HG03469 (cell line): ENCODE measurements at regions not wholly inside any gene's neighbourhood (a gene's known extent, or its start where the extent isn't known, plus 50 kb on each side); places are given as distances from the start of the nearest gene placed in this dataset.

Experiments used
- ATAC-seq: cut with Tn5 transposase; IDR thresholded peaks from one replicate; pipeline ENCODE4 v1.9.1; 2021; ENCODE audit warnings: mild to moderate bottlenecking, moderate library complexity, moderate number of reproducible peaks; ENCODE audit not compliant: unreplicated experiment

DNA sequence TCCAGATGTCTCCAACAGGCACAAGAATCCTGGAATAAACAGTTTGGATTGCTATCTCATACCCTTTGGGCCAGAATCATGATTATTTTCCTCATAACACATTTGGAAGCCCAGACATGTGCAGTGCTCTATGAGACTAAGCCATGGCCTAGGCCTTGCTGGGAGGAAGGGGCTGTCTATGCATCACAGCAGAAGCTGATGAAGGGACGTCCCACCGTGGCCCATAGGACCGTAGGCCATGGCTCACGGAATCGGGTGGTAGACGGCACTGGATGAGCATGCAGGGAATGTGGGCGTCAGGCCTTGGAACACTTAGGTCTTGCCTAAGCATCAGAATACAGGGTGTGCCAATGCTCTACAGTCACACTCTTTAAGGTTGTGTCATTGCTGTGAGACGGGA is 283.8 kb upstream of the TSHZ3 start:
- no peak for ATAC-seq

DNA sequence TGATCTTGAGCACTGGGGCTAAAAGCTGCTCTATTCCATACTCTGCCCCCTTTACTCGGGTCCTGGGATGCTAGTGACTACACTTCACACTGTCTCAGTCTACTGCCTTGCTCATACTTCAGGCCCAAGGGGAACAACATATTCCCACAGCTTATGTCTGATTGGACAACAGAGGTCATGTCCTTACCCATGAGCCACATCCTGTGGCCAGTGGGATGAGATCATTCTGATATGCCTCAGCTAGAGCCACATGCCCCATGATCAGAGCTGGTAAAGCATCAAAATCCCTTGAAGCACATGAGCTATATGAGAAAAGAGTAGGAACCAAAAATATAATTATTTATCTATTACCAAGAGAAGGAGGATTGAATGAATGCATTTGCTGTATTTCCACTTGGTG is 290.1 kb upstream of the TSHZ3 start:
- ATAC-seq = no peak

DNA sequence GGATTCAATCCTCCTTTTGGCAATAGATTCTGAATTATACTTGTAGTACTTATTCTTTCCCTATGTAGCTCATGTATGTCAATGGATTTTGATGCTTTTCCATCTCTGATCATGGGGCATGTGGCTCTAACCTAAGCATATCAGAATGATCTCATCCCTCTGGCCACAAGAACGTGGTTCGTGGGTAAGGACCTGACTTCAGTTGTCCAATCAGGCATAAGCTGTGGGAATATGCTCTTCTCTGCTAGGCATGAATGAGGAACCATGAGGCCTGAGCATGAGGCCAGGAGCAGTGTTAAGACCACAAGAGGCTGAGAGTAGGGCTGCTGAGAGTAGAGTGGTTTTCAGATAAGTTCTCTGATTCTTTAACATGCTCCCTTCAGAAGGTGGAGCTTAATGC is 292.4 kb upstream of the TSHZ3 start:
- ATAC-seq = no peak

- ATAC-seq = no peak
Measured at GRCh38 chr19:31648347-31648746, 299.1 kb upstream of the TSHZ3 start.

- ATAC-seq = no peak
Measured at GRCh38 chr19:31656507-31656906, 307.3 kb upstream of the TSHZ3 start.

DNA sequence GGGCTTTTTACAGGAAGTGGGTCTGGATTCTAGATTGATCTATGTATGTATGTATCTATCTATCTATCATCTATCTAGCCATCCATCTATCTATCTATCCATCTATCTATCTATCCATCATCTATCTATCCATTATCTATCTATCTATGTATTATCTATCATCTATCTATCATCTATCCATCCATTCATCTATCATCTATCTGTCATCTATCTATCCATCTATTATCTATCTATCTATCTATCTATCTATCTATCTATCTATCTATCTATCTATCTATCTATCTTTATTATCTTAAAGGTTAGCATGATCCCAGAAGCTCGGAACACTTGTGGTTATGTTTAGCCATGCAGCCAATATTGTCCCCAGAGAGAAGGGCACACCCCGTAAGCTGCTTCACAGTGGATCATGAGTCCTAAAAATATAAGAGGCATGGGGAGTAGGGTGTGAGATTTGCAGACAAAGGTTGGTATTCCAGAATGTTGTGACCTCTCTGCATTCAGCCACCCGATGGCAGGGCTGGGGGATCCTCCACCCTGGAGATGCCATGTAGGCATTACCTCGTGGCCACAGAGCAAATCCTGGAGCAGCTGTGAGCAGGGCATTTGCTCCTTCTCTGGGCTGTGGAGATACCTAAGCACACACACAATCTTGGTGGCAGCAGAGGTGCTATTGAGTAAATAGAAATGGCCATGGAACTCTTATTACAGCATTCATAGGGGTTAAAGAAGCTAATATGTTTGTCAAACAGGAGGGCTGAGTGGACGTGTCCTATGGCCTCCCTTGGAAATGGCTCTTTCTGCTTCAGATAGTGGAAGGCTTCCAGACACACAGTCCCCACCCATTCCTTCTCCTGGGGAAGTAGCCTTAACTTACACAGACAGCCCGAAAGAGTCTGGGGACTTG is 310.0 kb upstream of the TSHZ3 start:
- ATAC-seq = no peak

DNA sequence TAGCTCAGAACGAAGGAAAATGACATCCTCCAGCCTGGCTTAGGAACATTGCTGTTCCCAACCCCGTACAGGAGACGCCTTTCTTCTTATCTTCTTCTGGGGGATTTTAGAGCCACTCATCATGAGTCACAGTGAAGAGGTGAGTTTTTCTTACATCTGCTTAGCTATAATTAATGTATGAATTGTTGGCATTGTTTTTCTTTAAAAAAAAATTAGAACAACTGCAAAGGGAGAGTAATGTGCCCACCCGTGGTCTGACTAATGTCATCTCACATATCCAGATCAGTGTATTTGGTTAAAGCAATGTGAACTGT is 310.6 kb upstream of the TSHZ3 start:
- no peak for ATAC-seq

DNA sequence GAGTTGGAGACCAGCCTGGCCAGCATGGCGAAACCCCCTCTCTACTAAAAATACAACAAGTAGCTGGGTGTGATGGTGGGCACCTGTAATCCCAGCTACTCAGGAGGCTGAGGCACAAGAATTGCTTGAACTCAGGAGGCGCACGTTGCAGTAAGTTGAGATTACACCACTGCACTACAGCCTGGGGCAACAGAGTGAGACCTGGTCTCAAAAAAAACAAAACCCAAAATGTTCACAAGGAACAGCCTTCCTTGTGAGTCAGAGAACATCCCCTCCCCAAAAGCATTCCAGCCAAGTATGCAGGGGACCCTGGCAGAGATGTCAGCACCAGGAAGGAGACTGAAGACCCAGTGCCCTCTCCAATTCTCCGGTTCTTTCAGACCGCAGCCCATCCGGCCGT is 314.9 kb upstream of the TSHZ3 start:
- no peak for ATAC-seq

GRCh38 chr19:31664997-31665396 is 315.8 kb upstream of the TSHZ3 start:
- ATAC-seq = no peak

DNA sequence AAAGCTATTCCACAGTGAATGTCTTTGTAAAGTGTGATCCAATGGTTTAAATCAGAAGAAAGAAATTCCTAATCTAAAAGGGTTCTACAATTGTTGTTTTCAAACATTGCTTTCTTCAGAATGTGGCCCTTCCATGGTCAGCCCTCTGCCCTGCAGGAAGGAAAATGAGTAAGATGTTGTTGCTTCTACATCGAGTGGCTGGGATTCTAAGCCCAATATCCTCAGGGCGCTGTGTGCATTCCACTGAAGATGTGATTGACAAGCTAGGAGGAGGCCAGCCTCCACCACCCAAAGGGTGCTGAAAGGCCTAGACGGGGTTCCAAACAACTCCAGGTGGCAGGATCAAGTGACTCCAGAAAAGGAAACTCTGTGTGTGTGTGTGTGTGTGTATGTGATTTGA is 316.9 kb upstream of the TSHZ3 start:
- no peak for ATAC-seq

- ATAC-seq = no peak
Measured at GRCh38 chr19:31667106-31667505, 317.9 kb upstream of the TSHZ3 start.

- ATAC-seq = no peak
Measured at GRCh38 chr19:31668921-31669320, 319.7 kb upstream of the TSHZ3 start.

DNA sequence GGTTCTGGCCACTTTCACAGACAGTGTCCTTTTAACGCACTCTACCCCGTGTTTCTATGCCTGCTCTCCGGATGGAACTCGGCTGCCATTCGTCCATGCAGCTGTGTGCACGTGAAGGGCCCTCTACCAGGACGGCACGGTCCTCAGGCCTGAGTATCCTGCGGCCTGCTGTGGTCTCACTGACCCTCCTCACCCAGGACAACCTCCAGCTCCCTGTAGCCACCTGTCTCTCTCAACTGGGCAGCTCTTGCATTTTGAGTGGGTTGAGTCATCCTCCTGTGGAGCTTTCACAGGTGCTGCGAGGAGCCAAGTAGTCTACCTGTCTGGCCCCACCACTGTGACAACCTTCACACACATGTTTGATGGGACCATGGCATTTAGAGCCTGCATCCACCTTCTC is 321.7 kb upstream of the TSHZ3 start:
- no peak for ATAC-seq

GRCh38 chr19:31671411-31672035 is 322.3 kb upstream of the TSHZ3 start:
- no peak for ATAC-seq

DNA sequence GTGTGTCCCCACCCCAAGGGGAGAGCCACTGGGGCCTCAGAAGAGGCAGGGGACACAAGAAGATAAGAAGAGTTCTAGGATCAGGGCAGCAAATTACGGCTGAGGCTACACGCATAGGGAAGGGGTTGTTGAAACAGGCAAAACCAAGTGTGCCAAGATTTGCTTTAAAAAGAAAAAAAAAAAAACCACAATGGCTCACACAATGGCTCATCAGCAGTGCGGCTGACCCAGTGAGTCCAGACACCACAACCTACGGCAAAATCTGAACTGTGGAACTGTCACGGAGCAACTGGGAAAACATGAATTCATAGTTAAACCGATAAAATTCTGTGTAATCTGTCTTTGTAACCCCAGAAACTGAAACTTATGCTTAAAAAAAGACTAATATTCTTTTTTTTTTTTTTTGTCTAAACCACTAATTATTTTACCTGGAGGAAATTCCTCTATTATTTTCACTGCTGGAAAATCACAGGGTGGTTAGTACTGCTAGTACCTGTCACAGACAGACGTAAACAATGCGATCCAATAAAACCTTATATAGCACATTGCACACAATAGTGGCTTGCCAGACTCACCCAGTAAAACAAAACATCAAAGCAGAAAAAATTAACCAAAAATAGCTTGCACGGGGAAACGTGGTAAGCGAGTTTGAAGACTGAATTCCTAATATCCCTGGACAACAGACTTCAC is 325.4 kb upstream of the TSHZ3 start:
- no peak for ATAC-seq

DNA sequence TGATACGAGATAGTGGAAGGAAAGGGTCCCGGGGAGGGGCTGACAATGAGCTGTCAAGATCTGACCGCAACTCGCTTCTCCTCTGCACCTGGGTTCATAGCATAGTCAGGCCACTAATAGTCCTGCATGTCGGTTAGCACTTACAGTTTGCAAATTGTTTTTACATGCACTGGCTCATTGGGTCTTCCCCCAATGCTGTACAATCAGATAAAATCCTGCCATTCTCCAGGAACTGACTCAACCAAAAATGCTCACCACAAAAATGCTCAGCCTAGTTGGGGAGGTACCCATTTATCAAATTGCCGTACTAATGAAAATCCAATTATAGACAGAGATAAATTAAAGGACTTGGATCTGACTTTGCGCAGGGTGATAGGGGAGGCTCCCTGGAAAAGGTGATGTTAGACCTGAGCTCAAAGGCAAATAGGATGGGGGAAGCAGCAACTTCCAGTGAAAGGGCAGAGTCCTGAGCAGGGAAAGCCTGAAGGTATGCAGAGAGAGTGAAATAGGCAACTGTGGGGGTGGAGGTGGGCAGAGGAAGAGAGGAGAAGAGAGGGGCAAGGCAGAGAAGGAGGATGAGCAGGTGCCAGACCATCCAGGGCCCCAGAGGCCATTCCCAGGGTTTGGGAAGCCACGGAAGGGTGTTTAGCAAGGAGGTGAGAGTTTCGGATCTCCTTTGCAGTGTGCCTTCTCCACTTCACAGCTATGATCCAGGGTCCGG is 326.1 kb upstream of the TSHZ3 start:
- no peak for ATAC-seq

GRCh38 chr19:31676271-31677004 is 327.2 kb upstream of the TSHZ3 start:
- no peak for ATAC-seq

GRCh38 chr19:31678421-31678820 is 329.2 kb upstream of the TSHZ3 start:
- ATAC-seq = no peak

DNA sequence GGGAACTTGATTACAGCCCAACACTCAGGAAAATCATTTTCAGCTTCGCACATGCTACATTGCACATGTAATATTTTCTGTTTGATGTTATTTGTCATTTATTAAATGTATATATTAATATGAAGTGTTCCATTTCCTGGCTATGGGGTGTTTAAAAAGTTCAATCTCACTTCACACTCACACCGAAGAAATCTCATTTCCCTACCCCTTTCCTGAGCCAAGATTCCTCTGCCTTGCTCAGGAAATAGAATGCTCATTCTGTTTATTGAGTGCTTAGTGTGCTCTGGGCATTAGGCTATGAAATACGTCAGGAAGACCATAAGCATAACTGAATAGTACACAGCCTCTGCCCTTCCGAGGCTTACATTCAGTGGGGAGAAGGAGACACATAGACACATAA is 331.9 kb upstream of the TSHZ3 start:
- ATAC-seq = no peak

DNA sequence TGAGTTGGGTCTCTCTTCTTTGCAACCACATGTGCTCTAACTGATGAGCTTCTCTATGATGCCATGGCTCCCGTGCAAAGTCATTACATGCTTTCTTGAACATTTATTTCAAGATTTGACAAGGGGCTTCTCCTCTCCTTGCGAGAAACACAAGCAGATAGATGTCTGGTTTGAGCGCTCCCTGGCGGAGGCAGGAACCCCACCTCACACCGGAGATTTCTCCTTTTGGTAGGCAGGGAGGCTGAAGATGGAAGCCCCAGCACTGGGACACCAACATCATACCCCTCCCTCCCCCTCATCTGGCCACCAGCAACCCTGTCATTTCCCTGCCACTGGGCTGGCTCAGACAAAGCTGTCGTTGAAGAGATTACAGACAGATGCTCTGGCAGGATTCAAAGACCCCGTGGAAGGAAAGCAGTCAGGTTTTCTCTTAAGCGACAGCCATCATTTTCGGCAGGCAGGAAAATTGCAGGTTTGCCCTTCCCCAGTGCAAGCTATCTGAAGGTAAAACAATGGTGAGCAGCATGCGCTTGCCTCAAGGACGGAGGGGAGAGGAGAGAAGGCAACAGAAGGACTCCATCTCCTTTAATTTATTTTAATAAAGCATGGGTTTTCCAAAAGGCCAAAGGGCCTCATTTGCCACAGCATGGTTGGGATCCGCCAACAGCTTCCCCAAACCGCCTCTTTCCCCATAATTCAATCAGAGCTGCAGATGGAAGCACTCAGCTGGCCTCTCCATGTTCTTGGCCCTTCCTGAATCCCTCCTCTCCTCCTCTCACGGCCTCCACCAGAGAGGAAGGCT is 344.1 kb upstream of the TSHZ3 start:
- ATAC-seq = no peak
